ENCODE measurements at regions not wholly inside any gene's neighbourhood (a gene's known extent, or its start where the extent isn't known, plus 50 kb on each side); places are given as distances from the start of the nearest gene placed in this dataset.

DNA sequence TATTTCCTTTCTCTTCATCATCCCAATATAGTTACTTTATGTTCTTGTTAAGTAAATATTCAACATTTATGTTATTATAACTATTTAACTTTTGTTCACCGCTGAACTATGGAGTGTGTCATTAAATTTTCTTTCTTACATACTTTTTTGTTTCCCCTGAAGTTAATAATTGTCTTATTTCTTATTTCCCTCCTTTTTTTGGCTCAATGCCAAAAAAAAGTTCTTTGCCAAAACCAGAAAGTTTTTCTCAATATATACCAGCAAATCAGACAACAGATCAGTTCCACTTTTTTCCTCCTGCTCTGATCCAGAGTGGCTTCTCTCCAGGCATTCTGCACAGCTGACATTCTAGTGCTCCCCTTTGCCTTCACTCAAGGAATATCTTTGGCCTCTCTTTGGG is 187.0 kb upstream of the PPARGC1A start:
- Histone ChIP-seq H3F3A (ENCODE audit: low read depth) (no peaks in the 10 kb centered on the region), H3K4me2 (no peak overlapping the region), H3K27me3 (no peaks in the 10 kb centered on the region), H4K20me1 (ENCODE audit: low read depth) (no peaks in the 10 kb centered on the region), H3K9ac (no peak overlapping the region), H3K4me1 (no peaks in the 10 kb centered on the region), H3K4me3 (no peak overlapping the region), H3K79me2 (ENCODE audit: low read depth) (no peaks in the 10 kb centered on the region), H3K27ac (no peak overlapping the region), H2AFZ (replicated peaks) (no peak overlapping the region), H3K36me3 (no peaks in the 10 kb centered on the region), H3K9me3 (ENCODE audit: low read depth) (no peaks in the 10 kb centered on the region)
- Mint-ChIP-seq H3K9me3 (no peaks in the 10 kb centered on the region), H3K36me3 (no peaks in the 10 kb centered on the region), H3K27me3 (ENCODE audit: insufficient read depth, low read depth) (peaks cover 4% of the 10 kb centered on the region), H3K4me1 (no peaks in the 10 kb centered on the region), H3K4me3 (no peak overlapping the region), H3K27ac (no peak overlapping the region)
- DNase-seq (ENCODE audit: low spot score) = no peak
- TF ChIP-seq EZH2phosphoT487 (IDR thresholded peaks at IDR 0.05) (no peak), EZH2 (IDR thresholded peaks at IDR 0.05) (no peak)
- TF ChIP-seq, protein P1, sequence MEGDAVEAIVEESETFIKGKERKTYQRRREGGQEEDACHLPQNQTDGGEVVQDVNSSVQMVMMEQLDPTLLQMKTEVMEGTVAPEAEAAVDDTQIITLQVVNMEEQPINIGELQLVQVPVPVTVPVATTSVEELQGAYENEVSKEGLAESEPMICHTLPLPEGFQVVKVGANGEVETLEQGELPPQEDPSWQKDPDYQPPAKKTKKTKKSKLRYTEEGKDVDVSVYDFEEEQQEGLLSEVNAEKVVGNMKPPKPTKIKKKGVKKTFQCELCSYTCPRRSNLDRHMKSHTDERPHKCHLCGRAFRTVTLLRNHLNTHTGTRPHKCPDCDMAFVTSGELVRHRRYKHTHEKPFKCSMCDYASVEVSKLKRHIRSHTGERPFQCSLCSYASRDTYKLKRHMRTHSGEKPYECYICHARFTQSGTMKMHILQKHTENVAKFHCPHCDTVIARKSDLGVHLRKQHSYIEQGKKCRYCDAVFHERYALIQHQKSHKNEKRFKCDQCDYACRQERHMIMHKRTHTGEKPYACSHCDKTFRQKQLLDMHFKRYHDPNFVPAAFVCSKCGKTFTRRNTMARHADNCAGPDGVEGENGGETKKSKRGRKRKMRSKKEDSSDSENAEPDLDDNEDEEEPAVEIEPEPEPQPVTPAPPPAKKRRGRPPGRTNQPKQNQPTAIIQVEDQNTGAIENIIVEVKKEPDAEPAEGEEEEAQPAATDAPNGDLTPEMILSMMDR (IDR thresholded peaks at IDR 0.05) = no peak

DNA sequence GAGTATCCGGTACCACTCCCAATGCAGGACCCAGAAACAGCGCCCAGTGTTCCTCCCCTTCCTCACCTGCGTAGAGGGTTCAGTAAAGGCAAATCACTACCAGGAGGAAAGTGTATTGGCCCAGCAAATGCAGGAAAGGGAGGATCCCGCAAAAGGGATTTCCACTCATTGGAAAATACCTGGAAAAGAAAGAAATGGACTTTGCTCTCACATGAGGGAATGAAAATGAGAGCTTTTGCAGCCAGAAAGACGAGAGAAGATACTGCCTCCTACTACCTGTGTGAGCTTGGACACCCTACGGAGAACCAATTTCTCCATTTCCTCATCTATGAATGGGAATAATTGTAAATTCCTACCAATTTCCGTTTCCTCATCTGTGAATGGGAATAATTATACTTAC is 184.1 kb upstream of the PPARGC1A start:
- Mint-ChIP-seq H3K27ac (no peak overlapping the region), H3K27me3 (ENCODE audit: insufficient read depth, low read depth) (peaks cover 4% of the 10 kb centered on the region), H3K4me1 (no peaks in the 10 kb centered on the region), H3K9me3 (no peaks in the 10 kb centered on the region), H3K4me3 (no peak overlapping the region), H3K36me3 (no peaks in the 10 kb centered on the region)
- no peak for DNase-seq (ENCODE audit: low spot score)
- H3K36me3 ChIP-seq = no peaks in the 10 kb centered on the region
- no peak overlapping the region for H2AFZ ChIP-seq (replicated peaks)
- no peaks in the 10 kb centered on the region for H3K79me2 ChIP-seq (ENCODE audit: low read depth)
- H3K9me3 ChIP-seq (ENCODE audit: low read depth) = no peaks in the 10 kb centered on the region
- no peaks in the 10 kb centered on the region for H3K27me3 ChIP-seq
- no peaks in the 10 kb centered on the region for H3F3A ChIP-seq (ENCODE audit: low read depth)
- no peaks in the 10 kb centered on the region for H4K20me1 ChIP-seq (ENCODE audit: low read depth)
- H3K4me3 ChIP-seq = no peak overlapping the region
- no peak overlapping the region for H3K27ac ChIP-seq
- peaks cover 5% of the 10 kb centered on the region for H3K4me1 ChIP-seq
- TF ChIP-seq EZH2 (IDR thresholded peaks at IDR 0.05) = no peak
- TF ChIP-seq EZH2phosphoT487 (IDR thresholded peaks at IDR 0.05) = no peak
- TF ChIP-seq, protein P1 (IDR thresholded peaks at IDR 0.05) = no peak
- H3K9ac ChIP-seq = no peak overlapping the region
- no peak overlapping the region for H3K4me2 ChIP-seq

DNA sequence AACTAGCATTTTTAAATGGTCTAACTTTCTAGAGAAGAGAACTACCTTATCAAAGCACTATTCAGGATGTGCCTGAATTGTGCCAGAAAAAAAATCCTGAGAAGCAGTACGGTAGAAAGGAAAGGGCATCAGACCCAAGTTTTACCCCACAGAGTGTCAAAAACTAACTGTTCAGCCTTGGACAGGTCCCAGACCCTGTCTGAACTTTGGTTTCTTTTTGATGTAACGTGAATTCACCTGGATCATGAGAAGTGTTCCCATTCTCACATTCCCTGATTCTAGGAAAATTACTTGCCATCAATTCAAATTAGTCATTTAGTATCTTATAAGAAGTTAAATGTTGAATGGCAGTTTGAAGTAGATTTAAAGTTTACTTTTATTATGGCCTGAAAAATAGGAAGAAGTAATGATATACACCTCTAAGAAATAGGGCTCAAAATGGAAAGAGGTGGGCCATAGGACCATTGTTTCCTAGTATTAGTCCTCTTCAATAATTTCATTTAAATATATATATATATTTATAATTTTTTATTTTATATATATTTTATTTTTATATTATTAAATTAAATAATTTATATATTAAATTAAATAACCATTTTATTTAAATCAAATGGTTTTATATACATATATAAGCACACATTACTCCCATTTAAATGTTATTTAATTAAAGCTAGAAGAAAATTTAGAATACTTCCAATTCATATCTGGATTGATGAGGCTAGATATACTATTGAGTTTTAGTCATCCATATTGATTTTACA is 181.9 kb upstream of the PPARGC1A start:
- Histone ChIP-seq H3K9ac (no peak overlapping the region), H3K27me3 (no peaks in the 10 kb centered on the region), H3K4me2 (no peak overlapping the region), H3K4me1 (peaks cover 5% of the 10 kb centered on the region), H3K79me2 (ENCODE audit: low read depth) (no peaks in the 10 kb centered on the region), H3K36me3 (no peaks in the 10 kb centered on the region), H2AFZ (replicated peaks) (no peak overlapping the region), H4K20me1 (ENCODE audit: low read depth) (no peaks in the 10 kb centered on the region), H3K27ac (no peak overlapping the region), H3K4me3 (no peak overlapping the region), H3F3A (ENCODE audit: low read depth) (no peaks in the 10 kb centered on the region), H3K9me3 (ENCODE audit: low read depth) (no peaks in the 10 kb centered on the region)
- H3K9me3 Mint-ChIP-seq = no peaks in the 10 kb centered on the region
- no peak for DNase-seq (ENCODE audit: low spot score)
- H3K36me3 Mint-ChIP-seq = no peaks in the 10 kb centered on the region
- TF ChIP-seq EZH2 (IDR thresholded peaks at IDR 0.05) (no peak), EZH2phosphoT487 (IDR thresholded peaks at IDR 0.05) (no peak)
- TF ChIP-seq, protein P1 (IDR thresholded peaks at IDR 0.05) = no peak
- H3K27ac Mint-ChIP-seq = no peak overlapping the region
- no peak overlapping the region for H3K4me3 Mint-ChIP-seq
- no peaks in the 10 kb centered on the region for H3K4me1 Mint-ChIP-seq
- H3K27me3 Mint-ChIP-seq (ENCODE audit: insufficient read depth, low read depth) = peaks cover 4% of the 10 kb centered on the region

All from neural progenitor cell (in vitro differentiated cells).